ENCODE measurements at regions not wholly inside any gene's neighbourhood (a gene's known extent, or its start where the extent isn't known, plus 50 kb on each side); places are given as distances from the start of the nearest gene placed in this dataset.

DNA sequence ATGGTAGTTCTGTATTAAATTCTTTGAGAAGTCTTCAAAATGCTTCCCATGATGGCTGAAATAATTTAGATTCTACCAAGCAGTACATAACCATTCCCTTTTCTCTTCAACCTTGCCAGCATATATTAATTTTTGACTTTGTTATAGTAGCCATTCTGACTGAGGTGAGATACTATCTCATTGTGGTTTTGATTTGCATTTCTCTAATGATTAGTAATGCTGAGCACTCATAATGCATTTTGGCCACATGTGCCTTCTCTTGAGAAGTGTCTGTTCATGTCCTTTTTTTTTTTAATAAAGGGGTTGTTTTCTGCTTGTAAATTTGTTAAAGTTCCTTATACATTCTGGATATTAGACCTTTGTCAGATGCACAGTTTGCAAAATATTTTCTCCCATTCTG, 173.9 kb downstream of the CALCRL start:
- Histone ChIP-seq H3K27me3 (replicated peaks in 1 of 7) (no peaks in the 10 kb centered on the region), H3K9me3 (peaks cover 0 to 5% (median 0%) of the 10 kb centered on the region in 8 donors), H3K27ac (no peak overlapping the region), H3K4me3 (no peak overlapping the region), H3K36me3 (no peaks in the 10 kb centered on the region), H3K4me1 (no peaks in the 10 kb centered on the region)
- DNase-seq, result no peak
- intact Hi-C loops (cut with DNase I; ENCODE audit: low total_unique reads), result no loop called here
- TF ChIP-seq CTCF (IDR thresholded peaks at IDR 0.05 in 8 of 11, conservative IDR thresholded peaks at IDR 0.05 in 3 of 11), result no peak
- TF ChIP-seq POLR2AphosphoS5 (IDR thresholded peaks at IDR 0.05), result no peak
- TF ChIP-seq POLR2A (IDR thresholded peaks at IDR 0.05), result no peak

DNA sequence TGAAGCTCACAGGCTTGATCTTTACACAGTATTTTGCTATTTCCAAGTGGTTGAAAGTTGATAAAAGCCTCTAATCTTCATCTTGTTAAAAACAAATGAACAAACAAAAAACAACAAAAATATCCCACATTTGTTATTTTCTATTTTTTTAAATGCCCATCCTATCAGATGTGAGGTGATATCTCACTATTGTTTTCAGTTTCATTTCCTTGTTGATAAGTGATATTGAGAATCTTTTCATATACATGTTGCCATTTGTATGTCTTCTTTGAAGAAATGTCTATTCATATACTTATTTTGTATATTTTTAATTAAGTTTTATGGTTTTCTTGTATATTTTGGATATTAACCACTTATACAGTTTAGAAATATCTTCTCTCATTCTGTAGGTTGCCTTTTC, 175.8 kb downstream of the CALCRL start:
- no peak for DNase-seq
- no peaks in the 10 kb centered on the region for H3K36me3 ChIP-seq
- no peak overlapping the region for H3K27ac ChIP-seq
- no peak overlapping the region for H3K4me3 ChIP-seq
- H3K9me3 ChIP-seq, result no peaks in the 10 kb centered on the region
- intact Hi-C loops (cut with DNase I; ENCODE audit: low total_unique reads), result no loop called here
- TF ChIP-seq POLR2AphosphoS5 (IDR thresholded peaks at IDR 0.05), result no peak
- no peak for TF ChIP-seq POLR2A (IDR thresholded peaks at IDR 0.05)
- TF ChIP-seq CTCF (IDR thresholded peaks at IDR 0.05 in 8 of 11, conservative IDR thresholded peaks at IDR 0.05 in 3 of 11), result no peak
- no peaks in the 10 kb centered on the region for H3K27me3 ChIP-seq (replicated peaks in 1 of 7)
- H3K4me1 ChIP-seq, result no peaks in the 10 kb centered on the region

DNA sequence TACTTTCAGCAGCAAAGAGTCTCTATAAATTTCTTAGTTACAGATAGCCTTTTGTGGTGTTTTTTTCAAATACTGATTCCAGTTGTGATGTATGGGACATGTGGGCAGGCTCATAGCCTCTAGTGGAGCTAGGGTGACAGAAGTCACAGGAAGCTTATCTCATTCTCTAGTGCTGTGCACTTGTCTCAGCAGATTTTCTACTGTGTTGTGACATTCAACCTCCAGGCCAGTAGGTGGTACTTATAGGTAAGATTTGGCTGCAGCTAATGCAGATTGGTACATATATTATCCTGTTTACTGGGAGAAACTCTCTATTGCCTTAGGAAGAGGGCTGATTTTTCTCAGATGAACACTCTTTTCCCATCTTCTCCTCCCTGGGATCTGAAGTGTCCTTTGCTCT, 176.2 kb downstream of the CALCRL start:
- H3K4me1 ChIP-seq, result no peaks in the 10 kb centered on the region
- H3K4me3 ChIP-seq, result no peak overlapping the region
- no peak for DNase-seq
- H3K36me3 ChIP-seq, result no peaks in the 10 kb centered on the region
- intact Hi-C loops (cut with DNase I; ENCODE audit: low total_unique reads), result no loop called here
- no peak for TF ChIP-seq CTCF (IDR thresholded peaks at IDR 0.05 in 8 of 11, conservative IDR thresholded peaks at IDR 0.05 in 3 of 11)
- TF ChIP-seq POLR2A (IDR thresholded peaks at IDR 0.05), result no peak
- no peak for TF ChIP-seq POLR2AphosphoS5 (IDR thresholded peaks at IDR 0.05)
- H3K27ac ChIP-seq, result no peak overlapping the region
- H3K9me3 ChIP-seq, result no peaks in the 10 kb centered on the region
- no peaks in the 10 kb centered on the region for H3K27me3 ChIP-seq (replicated peaks in 1 of 7)

DNA sequence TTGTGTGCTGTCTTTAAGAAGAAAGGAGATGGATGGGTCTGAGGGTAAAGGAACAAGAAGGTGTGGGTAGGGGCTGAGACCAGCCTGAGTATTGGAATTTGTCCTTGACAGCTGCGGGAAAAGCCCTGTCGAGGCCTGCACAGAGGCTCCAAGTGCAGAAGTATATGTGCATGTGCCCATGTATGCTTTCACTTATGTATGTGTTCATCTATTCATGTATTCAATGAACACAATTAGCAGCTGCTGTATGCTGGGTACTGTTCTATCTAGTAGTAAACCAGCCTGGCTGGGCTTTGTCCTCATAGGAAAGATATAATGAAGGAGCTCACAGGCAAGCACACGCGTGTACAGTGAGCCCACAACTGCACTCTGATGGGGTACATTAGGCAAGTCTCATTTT, 181.4 kb downstream of the CALCRL start:
- no peak overlapping the region for H3K4me3 ChIP-seq
- TF ChIP-seq CTCF (IDR thresholded peaks at IDR 0.05 in 8 of 11, conservative IDR thresholded peaks at IDR 0.05 in 3 of 11) (no peak), POLR2A (IDR thresholded peaks at IDR 0.05) (no peak), POLR2AphosphoS5 (IDR thresholded peaks at IDR 0.05) (no peak)
- no peaks in the 10 kb centered on the region for H3K27me3 ChIP-seq (replicated peaks in 1 of 7)
- intact Hi-C loops (cut with DNase I; ENCODE audit: low total_unique reads), result no loop called here
- H3K9me3 ChIP-seq, result no peaks in the 10 kb centered on the region
- WGBS, 5 donors, result 59 to 69% (median 63%) methylated on average over 4 of the region's 4 CpGs
- peak; percentile 14 for DNase-seq
- H3K36me3 ChIP-seq, result no peaks in the 10 kb centered on the region
- no peaks in the 10 kb centered on the region for H3K4me1 ChIP-seq
- no peak overlapping the region for H3K27ac ChIP-seq

Data from spleen (tissue), 11 donors.